ENCODE measurements at regions not wholly inside any gene's neighbourhood (a gene's known extent, or its start where the extent isn't known, plus 50 kb on each side); places are given as distances from the start of the nearest gene placed in this dataset.

DNA sequence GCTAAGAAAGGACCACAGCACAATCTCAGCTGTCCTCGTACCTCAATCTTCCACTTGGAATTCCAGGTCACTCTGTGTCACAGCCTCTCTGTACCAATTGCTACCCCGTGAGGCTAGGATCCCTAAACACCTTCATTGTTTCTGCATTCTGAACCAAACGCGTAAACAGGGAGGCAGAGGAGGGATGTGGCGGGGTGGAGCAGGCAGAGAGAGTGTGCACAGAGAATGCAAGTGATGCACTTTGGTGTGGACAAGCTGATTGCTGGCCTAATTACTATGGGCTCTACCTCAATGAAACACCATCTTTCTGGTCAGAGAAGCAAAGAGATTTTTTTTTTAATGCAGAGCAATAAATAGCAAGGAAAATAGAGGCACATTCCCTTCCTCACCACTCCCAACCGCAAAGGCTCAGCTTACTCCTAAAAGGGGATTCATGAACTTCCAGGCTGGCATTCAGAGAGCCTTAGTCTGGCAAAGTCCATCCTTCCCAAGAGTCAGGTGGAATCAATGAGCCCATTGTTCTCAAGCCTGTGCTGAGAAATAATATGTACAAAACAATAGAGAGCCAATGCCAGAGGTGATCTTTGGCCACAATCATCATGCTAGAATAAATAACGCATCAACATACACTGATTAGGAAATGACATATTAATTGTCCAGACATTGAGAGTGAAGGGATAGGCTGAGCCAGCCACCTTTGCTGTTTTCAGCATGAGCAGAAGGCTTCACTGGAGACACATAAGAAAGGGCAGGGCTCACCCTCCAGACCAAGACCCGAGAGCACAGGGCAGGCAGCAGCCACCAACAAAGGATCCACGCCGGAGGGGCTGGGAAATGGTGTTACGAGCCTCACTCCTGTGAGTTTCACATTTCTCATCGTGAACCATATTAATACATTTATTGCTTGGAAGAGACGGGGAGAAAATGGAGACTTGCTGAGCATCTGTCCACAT lies 278.8 kb downstream of the ENC1 start:
- DNase-seq (ENCODE audit: low spot score) = no peak
- ATAC-seq = no peak

DNA sequence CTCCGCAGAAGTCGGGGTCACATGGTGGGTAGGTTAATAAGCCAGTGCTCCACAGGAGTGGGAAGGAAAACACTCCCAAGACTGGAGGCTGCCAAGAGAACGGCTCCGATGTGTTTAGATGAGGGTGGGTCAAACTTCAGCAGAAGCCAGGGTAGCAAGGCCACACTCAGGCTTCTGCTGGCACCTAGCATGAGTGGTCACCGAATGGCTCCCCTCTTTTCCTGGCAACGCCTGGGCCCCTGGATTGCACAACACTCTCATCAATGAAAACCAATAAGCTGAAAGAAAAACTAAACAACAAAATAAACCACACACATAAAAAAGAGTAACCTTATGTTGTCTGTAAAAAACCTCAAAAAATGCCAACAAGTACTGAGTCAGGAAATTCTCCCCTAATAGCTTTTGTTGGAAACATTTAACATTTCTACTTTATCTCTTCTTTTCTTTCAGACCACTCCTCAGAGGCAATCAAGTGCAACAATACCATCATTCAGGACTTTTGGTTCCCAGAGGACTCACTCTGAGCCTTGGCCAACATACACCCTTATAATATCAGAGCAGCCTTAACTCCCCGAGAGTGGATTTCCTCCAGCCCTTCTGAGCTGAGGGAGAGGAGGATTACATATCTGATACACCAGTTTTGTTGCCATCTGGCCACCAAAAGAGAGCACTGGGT lies 279.9 kb downstream of the ENC1 start:
- DNase-seq (ENCODE audit: low spot score) (no peak), ATAC-seq (no peak)

DNA sequence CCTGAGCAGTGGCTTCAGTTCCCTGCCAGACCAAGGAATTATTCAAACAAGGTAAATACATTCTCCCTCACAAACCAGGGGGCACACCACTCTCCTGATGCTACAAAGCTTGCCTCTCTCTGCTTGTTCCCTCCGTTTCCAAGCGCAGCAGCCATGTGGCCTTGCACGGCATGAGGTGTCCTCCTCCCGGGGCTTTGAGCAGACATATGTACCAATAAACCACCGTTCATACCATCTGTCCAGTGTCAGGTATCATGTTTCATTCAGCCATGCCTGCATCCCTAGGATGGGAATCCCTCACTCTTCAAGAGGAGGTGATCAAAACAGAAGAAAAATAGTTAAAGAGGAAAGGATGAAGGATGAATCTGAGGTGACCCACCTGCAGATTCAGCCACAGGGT lies 282.7 kb downstream of the ENC1 start:
- DNase-seq (ENCODE audit: low spot score) (no peak), ATAC-seq (no peak)

DNA sequence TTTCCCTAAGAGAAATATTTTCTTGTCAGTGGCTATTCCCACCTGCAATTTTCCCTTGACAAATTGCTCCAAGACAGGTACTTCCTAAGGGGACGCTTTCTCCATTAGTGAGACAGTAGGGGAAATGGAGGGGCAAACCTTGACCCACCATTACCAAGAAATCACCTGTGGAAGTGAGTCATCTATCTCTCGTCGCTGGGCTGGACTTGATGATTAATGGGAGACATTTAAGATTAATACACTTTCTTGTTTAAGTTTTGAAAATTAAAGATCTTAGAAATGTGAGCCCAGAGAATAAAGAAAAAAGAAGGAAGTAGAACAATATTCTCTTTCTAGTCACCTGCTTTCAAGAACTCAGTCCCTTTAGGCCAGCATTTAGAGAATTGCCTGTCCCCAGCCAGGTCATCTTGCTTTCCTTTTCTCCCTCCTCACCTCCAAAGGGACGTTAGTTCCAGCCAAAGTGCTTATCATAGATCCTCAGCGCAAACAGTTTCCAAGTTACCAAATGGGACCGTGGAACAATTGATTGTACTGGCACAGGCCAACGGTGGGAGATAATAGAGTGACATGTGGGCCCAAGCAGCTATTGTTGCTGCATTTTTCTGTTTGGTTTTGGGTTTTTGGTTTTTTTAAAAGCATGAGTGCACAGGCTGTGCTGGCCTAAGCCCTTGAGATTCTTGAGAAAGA lies 284.4 kb downstream of the ENC1 start:
- DNase-seq (ENCODE audit: low spot score) = no peak
- ATAC-seq = no peak

DNA sequence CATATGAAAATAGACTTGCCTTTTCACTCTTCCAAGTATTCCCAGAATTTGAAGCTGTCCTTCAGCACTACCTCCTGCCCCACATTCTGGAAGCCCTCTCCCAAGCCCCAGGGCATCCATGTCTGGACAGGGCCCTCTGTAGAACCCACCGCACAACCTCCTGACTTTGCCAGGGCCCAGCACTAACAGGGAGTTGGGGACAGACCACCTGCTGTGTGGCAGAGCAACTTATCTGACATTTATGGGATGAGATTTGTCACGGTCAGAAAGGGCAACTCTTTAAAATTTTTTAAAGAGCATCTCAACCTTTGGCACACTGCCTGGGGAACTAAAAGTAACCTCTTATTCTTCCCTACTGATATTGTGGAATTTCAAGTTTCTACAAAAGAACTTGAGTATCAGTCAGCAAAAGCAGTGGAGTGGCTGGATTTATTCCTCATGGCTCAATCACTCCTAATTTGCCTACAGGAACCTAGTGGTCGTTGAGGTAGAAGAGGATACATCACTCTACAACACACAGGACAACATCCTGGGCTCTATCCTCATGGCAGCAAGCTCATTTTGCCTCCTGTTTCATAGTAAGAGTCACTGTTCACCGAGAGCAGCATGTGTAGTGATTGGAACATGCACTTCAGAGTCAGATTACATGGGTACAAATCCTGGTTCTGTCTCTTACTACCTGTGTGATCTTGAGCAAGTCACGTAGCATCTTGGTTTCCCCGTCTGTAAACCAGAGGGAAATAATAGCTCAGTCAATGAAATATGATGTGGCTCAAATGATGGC lies 285.3 kb downstream of the ENC1 start:
- ATAC-seq (no peak), DNase-seq (ENCODE audit: low spot score) (no peak)

DNA sequence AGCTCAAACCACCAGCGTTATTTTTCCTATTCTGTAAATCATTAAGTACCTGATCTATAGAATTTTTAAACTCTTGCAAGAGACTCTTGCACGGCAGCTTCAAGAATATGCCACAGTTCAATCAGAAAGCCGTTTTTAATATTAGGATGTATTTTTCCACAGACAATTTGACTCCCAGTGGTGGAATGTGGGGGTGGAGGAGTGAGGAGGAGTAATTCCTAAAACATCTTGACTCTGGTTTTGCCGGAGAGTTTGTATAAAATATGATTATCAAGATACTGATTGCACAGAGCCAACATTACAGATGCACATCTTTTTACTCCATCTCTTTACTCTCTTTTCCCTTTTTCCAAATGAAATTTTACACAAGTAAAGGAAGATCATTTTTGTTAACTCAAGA lies 288.3 kb downstream of the ENC1 start:
- ATAC-seq (no peak), DNase-seq (ENCODE audit: low spot score) (no peak)

DNA sequence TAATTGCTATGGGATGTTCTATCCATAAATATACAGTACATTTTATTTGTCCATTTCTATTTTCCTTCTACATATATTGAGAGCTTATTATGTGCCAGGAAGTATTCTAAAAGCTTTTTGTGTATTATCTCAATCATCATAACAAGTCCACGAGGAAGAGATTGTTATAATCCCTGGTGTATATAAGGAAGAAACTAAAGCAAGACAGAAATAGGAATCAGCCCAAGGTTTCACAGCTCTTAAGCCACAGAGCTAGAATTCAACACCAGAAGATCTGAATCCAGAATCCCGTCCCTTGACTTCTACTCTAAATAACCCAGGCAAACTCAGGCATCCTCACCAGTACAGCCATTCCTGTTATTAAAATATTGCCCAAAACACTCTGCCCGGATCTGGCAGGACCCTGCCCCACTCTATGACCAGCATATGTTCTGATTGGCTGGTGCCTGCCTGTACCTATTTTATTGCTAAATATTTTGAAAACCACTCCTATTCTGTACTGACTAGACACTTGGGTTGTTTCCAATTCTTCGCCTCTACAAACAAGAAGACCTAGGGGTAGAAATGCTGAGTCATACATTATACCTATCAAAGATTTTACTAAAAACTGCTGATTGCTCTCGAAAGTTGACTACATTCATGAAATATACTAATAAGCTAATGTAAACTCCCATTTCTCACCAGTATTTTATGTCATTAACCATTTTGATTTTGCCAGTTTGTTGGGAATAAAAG lies 297.4 kb downstream of the ENC1 start:
- peak; percentile 70 for ATAC-seq
- DNase-seq (ENCODE audit: low spot score) = no peak

DNA sequence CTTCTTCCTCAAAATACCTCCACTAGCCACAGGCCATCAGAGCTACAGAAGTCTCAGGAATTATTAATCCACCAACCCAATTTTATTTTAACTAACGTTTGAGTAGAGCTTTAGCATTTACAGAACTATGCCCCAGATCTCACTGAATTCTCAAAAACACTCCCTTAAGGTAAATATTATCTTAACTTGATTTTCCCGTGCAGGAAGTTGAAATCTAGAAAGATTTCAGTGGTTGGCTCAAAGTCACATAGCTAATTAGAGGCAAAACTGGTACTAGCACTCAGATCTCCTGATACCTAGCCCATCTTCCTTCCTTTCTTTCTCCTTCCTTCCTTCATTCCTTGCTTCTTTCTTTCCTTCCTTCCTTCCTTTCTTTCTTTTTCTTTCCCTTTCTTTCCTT lies 298.3 kb downstream of the ENC1 start:
- DNase-seq (ENCODE audit: low spot score) (no peak), ATAC-seq (no peak)

DNA sequence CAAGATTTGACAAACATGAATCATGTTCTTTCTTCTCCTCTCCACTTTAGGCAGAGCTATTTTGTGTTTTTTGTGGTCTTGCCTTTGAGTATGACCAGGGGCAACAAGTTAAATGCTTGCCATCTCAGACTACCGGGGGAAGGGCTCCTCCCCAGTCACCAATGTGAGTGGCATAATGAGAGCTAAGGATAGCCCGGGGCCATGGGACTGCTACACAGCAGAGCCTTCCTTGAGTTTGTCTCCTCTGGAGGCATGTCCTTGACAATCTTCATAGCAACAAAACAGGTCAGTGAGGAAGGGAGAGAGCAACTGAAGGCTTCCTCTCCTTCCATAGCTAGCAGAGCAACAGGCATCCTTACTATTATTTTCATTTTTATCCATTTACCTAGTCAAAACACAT lies 299.3 kb downstream of the ENC1 start:
- ATAC-seq = no peak
- DNase-seq (ENCODE audit: low spot score) = no peak

DNA sequence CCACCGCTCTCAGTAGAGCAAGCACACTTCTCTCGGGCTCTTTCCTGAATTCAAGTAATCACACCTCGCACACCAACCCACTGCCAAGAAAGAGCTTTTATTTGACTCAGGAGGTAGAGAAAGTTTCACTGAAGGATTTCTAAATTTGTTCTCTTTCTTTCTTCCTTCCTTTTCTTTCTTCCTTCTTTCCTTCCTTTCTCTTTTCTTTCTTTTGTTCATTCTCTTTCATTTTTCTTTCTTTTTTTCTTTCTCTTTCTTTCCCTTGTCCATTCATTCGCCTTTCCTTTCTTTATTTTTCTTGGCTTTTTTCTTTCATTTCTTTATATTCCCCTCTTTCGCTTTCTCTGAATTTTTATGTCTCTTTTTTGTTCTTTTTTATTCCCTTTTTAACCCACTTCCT lies 300.1 kb downstream of the ENC1 start:
- ATAC-seq = no peak
- no peak for DNase-seq (ENCODE audit: low spot score)

DNA sequence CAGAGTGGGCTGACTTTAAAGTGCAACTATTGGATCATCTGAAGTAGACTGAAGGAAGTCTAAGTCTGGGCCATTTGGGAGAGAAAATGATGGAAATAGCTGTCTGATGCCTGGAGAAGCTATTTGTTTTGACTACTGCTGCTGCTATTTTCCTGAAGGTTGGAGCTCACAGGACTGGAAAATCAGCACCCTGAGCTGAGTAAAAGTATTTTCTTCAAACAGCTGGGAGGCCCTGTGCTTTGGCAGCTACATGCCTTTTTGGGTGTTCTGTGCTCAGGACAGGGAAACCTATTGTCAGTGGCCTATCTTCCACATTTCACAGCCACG lies 302.6 kb downstream of the ENC1 start:
- DNase-seq (ENCODE audit: low spot score) = no peak
- no peak for ATAC-seq

DNA sequence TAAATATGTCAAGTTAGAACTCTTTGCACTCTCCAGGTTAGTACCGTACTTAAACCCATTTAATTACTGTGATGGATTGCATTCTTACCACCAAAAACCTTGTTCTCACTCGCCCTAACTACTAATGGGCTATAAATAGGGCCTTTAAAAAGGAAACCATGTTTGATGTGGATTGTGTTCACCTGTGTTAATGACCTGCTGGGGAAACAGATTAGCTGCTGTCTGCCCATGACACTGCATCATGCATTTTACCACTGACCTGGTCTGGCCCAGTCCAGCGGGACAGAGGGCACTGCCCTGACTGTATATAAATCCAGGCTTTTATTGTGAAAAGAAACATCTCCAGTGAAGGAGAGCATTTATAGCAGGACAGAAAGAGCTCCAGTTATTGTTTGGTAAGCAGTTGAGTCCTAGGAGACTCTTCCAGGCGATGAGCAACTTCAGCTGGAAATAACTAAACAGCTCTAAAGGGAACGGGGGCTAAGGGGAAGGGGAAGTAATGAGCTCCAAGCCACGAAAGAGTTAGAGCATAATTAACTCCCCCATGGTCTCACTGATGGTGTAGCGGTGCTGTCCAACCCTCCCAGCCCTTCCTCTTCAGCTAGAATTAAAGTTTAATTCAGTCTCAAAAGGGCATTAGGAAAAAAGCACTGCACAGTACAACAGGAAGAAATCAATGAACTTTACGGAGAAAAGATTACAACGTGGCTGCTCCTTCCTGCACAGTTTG lies 303.1 kb downstream of the ENC1 start:
- DNase-seq (ENCODE audit: low spot score) (no peak), ATAC-seq (no peak)

DNA sequence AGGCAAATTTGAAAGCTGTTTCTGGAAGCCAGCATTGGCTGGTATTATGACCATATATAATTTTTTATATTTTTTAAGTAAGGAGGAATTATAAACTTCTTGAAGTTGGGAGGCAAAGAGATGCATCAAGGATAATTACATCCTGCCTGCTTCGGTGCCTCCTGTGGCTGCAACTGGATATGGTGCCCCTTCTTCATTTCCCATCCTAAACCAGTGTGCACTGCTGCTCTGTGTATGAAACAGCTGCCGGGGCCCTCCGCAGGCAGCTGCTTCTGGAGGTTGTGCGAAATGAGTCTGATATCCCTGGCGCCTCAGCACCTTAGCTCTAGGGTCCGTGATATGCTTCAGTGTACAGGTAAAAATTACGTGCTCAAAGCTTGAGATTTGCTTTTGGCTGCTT lies 304.2 kb downstream of the ENC1 start:
- ATAC-seq (no peak), DNase-seq (ENCODE audit: low spot score) (no peak)

DNA sequence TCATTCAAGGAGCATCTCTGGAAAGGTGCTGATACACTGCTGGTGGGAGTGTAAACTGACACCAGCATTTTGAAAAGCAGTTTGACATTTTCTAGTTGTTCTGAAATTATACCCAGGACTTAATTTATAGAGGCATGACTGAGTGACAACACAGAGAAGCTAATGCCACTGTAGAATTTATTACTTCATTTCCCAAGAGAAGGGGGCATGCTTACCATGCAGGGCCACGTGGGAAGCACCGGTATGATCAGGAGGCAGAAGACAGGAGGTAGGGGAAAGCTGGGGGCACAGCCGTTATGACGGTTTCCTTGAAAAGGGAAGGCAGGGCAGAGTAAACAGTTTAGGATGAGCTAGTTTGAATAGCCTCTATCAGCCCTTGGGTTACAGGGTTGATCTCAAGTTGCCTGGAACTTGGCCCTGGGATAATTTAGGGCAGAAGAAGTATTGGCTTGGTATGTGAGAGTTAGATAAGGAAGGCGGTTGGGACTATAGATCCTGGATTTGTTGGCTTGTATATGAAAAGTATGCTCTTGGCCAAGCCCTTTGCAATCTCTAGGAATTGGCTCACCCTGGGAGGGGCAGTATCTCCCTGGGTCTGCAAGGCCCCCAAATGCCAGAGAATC lies 305.7 kb downstream of the ENC1 start:
- DNase-seq (ENCODE audit: low spot score) (no peak), ATAC-seq (no peak)

DNA sequence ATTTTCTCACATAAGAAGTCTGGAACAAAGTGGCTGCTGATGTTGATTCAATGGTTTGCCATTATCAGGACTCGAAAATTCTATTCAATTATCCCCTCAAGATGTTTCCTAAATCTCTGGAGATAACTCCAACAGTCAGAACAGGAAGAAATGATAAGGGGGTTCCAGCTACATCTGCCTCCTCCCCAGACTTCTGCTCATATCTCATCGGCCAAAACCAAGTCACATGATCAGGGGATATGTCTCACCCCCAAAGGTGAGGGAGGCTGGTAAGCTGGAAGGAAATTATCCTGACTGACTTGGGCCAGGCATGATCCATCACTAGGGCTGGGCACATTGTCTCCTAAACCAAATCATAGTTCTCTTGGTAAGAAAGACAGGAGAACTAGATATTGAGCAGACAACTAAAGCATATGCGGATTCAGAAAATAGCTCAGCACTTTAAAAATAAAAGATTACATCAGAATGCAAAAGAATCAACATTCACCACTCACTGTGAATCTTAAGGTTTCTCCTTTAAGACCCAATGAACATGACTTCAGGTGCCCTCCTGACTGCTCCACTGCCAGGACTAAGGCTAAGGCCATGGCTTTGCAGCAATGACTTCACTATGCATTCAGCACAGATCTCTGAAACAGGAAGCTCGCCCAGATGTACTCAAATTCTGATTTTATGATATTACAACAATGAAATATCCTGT lies 306.3 kb downstream of the ENC1 start:
- no peak for DNase-seq (ENCODE audit: low spot score)
- ATAC-seq = peak; percentile 38

DNA sequence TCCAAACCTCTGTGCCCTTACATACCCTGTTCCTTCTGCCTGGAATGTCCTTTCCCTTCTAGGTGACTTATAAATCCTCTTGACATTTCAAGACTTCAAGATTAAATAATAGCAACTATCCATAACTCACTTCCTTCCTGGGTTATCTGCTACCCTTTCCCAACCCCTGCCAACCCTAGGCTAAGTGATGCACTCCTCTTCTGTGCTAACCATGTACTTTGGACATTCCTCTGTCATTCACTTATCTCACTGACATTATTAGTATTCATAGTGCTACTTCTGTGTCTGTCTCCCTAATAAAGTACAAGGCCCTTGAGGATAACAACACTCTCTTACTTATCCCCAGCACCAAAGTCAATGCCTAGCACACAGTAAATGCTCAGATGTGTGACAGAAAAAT lies 307.1 kb downstream of the ENC1 start:
- ATAC-seq (no peak), DNase-seq (ENCODE audit: low spot score) (no peak)

DNA sequence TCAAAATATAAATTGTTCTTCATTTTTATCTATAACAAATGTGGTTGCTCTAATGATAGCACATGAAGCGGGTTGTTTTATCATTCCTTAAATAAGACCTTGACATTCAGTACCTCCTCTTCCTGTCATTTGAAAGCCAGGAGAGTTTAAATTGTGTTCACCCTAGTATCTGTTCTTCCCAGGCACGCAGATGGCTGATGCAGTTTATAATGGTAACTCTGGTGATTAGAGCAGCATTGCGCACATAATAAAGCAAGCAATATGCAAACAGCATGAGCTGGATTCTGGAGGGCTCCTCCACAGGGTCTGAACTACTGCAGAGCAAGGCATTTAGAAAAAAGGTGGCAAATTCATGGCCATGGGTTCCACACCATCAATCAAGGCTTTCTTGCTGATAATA lies 307.8 kb downstream of the ENC1 start:
- no peak for DNase-seq (ENCODE audit: low spot score)
- no peak for ATAC-seq

DNA sequence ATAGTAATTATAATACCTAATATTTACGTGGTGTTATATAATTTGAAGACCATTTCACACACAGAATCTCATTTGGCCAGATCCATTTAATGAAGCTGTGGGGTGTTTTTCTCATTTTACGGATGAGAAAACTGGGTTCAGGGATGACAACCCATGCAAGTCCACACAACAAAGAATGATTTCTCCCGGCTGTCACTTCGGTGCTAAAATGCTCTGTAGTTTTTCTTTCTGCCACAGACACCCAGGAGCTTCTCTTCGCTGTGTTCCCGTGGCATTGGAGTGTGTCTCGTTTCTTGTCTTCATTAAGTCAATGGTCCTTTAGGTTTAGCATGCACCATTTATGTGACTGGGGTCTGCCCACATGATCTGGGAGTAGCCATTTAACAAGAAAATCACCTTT lies 308.5 kb downstream of the ENC1 start:
- DNase-seq (ENCODE audit: low spot score) (no peak), ATAC-seq (no peak)

DNA sequence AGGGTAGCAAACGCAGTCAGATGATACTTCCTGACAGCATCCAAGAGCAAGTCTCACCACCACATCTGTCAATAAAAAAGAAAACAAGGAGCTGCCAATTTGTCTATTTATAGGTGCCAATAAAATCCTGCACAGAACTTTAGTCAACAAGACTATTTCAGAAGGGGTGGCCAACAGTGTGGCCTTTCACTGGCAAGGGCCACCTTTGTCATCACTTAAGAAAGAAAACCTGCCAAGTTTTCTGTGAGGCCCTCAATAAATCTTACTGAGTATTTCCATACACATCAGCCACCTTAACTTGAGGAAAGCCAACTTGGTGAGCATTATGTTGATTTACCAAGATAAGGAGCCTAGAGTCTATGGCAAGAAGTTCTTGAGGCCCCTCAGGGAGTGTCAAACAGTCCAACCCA lies 312.3 kb downstream of the ENC1 start:
- no peak for DNase-seq (ENCODE audit: low spot score)
- no peak for ATAC-seq

Measured in left lobe of liver (tissue), 2 donors.